ENCODE measurements at regions not wholly inside any gene's neighbourhood (a gene's known extent, or its start where the extent isn't known, plus 50 kb on each side); places are given as distances from the start of the nearest gene placed in this dataset.
"Not testable (repeated sequence)": the region's sequence is repeated elsewhere in the genome, so short reads cannot be mapped to it uniquely, and the experiment has no call there.

- DNase-seq (ENCODE audit: low read depth in 4 of 4, low spot score in 3 of 4): no peak
These were observed 780.9 kb downstream of the TBC1D32 start for GRCh38 chr6:120553353-120553752.

- no peak for DNase-seq (ENCODE audit: low read depth in 4 of 4, low spot score in 3 of 4)
These were observed 788.9 kb downstream of the TBC1D32 start for GRCh38 chr6:120545353-120545752.

- no peak for DNase-seq (ENCODE audit: low read depth in 4 of 4, low spot score in 3 of 4)
These were observed 799.3 kb downstream of the TBC1D32 start for GRCh38 chr6:120534954-120535353.

DNA sequence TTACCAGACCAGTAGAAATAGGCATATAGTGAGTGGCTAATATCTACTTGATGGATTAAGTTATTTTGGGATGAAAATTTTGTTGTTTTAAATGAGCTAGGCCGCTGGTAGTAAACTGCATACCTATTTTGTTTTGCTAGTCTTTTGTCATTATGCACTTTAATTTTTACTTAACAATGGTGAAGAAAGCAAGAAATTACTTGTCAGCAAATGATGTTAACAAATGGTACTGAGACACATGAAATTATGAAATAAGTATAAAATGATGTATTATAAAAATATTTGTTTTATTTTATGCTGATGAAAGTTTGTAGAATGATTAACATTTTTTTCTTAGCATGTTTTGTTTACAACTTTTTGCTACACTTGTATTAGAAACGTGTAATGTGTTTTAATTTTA, 807.7 kb downstream of the TBC1D32 start:
- no peak for DNase-seq (ENCODE audit: low read depth in 4 of 4, low spot score in 3 of 4)

DNA sequence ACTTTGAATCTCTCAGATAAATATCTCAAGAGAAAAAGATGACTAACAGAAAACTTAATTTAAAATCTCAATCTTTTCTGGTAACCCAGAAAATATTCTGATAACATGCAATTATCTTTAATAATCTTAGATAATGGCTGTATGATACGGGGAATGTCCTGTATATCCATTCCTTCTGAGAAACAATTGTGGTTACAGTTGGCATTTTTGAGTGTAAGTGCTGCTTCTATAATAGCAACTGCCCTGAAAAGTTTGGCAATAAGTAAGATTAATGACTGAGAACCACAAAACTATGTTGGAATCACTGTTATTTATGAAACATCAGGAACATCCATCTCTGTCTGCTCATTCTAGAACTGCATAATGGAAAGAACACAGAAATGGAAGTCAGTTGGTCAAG, 819.7 kb downstream of the TBC1D32 start:
- DNase-seq (ENCODE audit: low read depth in 4 of 4, low spot score in 3 of 4): no peak

- no peak for DNase-seq (ENCODE audit: low read depth in 4 of 4, low spot score in 3 of 4)
These were observed 822.6 kb downstream of the TBC1D32 start for GRCh38 chr6:120511712-120512111.

- DNase-seq (ENCODE audit: low read depth in 4 of 4, low spot score in 3 of 4): no peak
These were observed 835.6 kb downstream of the TBC1D32 start for GRCh38 chr6:120498711-120499110.

- DNase-seq (ENCODE audit: low read depth in 4 of 4, low spot score in 3 of 4): no peak
These were observed 837.6 kb downstream of the TBC1D32 start for GRCh38 chr6:120496661-120497060.

DNA sequence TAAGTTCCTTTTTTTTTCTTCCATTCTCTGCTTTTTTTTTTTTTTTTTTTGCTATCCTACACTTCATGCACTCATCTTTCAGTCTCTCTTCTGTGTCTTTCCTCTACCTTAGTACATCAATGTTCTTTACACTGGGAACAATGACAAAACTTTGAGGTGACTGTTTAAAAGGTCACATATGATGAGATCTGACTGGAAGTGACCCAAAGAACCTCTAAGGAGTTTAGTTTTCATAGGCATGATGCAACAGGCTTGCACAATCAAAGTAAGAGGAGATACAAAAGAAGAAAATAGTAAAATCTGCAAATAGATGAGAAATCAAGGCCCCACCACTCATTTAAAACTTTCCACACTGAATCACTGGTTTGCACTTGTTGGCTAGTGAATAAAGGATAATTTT, 840.8 kb downstream of the TBC1D32 start:
- no peak for DNase-seq (ENCODE audit: low read depth in 4 of 4, low spot score in 3 of 4)

DNA sequence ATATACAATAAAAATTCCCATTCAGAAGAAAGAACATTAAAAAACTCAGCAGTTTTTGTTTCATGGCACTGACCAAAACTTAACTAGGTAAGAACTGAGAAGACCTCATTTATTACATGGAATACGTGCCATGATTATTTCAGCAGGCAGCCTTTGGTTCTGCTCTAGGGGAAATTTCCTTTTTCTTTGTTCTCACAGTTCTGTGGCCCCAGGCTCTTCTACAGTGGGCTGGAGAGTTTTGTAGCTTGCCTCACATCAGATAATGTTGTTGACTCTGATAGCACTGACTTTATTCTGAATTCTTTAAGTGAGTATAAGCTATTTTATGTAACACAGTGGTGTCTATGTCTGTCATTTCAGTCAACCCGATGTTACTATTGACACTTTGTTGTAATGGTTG, 844.3 kb downstream of the TBC1D32 start:
- no peak for DNase-seq (ENCODE audit: low read depth in 4 of 4, low spot score in 3 of 4)

DNA sequence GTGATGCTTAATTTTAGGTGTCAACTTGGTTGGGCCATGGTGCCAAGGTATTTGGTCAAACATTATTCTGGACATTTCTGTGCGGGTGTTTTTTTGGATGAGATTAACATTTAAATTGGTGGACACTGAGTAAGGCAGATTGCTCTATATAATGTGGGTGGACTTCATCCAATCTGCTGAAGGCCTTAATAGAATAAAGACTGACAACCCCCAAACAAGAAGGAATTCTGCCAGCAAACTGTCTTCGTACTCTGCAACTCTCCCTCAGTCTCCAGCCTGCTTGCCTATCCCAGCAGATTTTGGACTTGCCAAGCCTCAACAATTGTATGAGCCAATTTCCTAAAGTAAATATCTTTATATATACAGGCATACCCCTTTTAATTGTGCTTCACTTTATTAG, 850.1 kb downstream of the TBC1D32 start:
- no peak for DNase-seq (ENCODE audit: low read depth in 4 of 4, low spot score in 3 of 4)

DNA sequence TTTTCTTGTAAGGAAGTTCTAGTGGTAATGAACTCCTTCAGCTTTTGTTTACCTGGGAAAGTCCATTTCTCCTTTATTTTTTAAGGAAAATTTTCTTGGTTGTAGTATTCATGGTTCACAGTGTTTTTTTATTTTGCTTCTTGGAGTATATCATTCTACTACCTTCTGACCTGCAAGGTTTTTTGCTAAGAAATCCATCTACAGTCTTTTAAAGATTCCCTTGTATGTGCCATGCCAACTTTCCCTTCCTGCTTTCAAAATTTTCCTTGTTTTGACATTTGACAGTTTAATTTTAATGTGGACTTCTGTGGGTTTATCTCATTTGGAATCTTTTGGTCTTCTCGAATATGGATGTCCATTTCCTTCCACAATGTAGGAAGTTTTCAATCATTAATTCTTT, 855.6 kb downstream of the TBC1D32 start:
- DNase-seq (ENCODE audit: low read depth in 4 of 4, low spot score in 3 of 4): no peak

DNA sequence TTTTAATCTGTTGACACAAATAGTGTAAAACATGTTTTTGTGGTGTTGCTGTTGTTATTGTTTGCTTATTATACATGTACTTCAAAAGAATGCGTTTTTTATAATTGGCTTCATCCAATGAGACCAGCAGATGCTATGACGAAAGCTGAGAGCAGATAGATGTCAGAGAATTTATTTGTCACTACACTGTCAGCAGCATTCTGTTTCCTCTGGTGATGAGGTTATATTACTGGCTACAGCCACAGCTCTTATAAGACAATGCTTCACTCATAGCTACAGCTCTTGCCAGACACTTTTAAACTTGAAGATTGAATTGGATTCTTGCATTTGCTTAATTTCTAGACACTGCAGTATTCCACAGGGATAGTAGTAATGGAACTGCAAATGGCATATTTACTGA, 860.5 kb downstream of the TBC1D32 start:
- no peak for DNase-seq (ENCODE audit: low read depth in 4 of 4, low spot score in 3 of 4)

DNA sequence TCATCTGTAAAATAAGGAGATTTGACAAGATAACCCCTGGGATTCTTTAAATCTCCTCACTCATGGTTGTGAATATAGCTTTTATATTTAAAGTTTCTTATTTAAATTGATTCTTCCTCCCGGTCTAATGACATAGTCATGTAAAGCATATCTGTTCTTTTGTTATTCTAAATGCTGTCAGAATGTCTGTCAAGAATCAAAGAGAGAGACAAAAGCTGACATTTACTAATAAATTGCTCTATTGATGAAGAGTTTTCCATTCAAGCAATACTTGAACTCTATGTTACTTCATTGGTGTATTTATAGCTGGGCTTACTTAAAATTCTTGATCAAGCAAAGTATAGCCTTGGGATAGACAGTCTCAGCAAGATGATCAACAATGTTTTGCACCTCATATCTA, 865.8 kb downstream of the TBC1D32 start:
- no peak for DNase-seq (ENCODE audit: low read depth in 4 of 4, low spot score in 3 of 4)

DNA sequence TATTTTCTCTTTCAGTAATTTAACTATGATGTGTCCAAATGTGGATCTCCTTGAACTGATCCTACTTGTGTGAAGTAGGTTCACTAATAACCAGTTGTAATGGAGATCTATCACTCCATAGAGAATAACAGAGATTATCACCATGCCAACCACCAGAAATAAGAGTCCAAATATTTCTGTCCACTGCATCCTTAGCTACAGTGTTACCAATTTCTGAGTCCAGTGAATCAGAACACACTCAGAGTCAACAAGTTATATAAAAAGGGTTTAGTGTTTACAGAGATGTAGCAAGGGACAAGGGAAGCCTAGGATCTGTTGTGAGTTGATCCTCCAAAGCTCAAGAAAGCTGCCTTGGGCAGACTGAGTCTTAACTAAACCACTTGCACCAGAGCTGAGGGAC, 882.8 kb downstream of the TBC1D32 start:
- no peak for DNase-seq (ENCODE audit: low read depth in 4 of 4, low spot score in 3 of 4)

DNA sequence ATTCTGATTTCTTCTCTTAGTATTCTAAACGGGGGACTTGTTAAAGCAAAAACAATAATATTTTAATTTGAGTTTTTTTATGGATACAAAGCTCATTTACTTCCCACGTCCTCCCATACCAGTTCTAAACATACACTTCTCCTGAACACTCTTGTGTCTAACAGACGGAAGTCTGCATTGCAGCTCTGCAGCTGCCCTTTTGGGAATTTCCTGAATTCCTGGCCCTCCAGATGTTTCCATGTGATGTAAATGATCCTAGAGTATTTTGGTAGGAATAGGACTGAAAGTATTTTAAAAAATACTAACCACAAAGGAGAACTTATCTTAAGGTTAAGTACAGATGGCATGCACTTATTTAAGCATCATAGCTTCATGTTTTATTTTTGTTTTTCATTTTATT, 886.7 kb downstream of the TBC1D32 start:
- DNase-seq (ENCODE audit: low read depth in 4 of 4, low spot score in 3 of 4): peak in 1 of 4 donors; percentile 7

GRCh38 chr6:120432840-120433239, 901.4 kb downstream of the TBC1D32 start:
- not testable (repeated sequence) for DNase-seq (ENCODE audit: low read depth in 4 of 4, low spot score in 3 of 4)

- no peak for DNase-seq (ENCODE audit: low read depth in 4 of 4, low spot score in 3 of 4)
These were observed 902.4 kb downstream of the TBC1D32 start for GRCh38 chr6:120431841-120432240.

DNA sequence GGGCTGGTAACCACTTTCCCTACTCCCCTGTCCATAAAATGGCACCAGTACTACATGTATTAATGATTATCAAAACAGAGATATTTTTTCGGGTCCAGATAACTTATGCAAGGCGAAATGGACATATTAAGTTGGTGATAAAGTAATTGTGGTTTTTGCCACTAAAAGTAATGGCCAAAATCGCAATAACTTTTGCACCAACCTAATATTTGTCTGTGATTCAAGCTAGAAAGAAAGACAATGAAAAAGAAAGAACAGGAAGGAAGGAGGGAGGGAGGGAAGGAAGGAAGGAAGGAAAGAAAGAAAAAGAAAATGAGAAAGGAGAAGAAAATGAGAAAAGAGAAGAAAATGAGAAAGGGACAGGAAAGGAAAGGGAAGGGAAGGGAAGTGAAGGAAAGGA, 922.9 kb downstream of the TBC1D32 start:
- no peak for DNase-seq (ENCODE audit: low read depth in 4 of 4, low spot score in 3 of 4)

DNA sequence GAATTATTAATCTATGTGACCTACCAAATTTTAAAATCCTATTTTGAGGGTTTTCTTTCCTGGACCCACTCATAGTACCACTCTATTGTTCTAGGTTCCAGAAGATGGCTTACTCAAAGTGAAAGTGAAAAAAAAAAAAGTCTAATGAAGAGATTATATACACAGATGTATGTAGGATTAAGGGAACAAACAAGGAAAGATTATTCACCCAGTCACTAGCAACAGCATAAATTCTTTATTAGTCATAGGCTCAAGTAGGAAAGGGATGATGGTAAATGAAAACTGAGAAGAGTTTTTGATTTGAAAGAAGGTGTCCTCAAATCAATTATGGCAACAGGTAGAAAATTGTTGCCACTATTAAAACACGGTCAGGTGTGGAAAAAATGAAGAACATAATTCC, 923.7 kb downstream of the TBC1D32 start:
- no peak for DNase-seq (ENCODE audit: low read depth in 4 of 4, low spot score in 3 of 4)

DNA sequence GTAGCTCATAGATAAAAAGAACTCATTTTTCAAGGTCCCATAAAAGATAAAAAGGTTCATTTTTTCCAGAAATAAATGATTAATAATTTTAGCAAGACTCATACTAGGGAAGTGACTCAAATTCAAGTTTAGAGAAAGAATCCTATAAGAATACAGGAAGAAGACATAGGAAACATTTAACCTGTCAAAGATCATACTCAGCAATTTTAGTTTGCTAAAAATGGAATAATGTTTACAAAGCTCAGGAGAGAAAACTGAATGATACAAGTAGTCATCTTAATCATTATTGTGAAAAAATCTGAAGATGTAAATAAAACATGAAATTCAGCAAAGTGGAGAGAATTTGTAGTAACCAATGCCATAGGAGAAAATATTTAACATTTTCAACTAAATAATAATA, 926.6 kb downstream of the TBC1D32 start:
- DNase-seq (ENCODE audit: low read depth in 4 of 4, low spot score in 3 of 4): no peak

DNA sequence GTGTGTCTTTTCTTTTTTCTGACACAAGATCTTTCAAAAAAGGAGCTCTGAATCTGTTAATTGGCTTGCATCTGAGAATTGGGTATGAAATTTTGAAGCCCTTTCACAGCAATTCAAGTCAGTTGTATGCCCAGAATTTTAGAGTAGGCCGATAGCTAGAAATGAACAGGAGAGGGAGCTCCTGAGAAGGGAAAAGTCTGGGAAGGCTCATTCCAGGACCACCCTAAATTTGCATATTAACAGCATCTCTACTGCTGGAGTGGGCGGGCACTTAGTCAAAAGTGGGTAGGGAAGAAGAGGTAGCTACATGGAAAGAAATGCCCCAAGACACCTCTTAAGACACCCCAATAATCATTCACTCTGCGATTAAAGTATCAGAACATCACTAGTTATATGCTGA, 928.3 kb downstream of the TBC1D32 start:
- DNase-seq (ENCODE audit: low read depth in 4 of 4, low spot score in 3 of 4): no peak

DNA sequence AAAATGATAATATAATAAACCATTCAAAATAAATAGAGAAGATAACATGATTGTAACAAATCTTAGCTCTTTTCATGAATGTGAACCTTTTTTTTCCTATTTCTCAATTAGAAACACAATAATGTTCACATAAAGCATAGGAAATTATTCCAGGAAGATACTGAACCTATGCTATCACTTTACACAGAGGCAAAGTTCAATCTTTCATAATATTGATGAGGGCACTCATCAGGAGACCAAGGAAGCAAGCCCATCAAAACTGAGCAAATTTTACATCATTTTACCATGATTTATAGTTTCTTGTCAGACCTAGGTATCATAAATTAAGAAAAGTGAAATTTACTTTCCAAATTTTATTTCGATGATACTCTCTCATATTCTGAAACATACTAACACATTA, 938.5 kb downstream of the TBC1D32 start:
- DNase-seq (ENCODE audit: low read depth in 4 of 4, low spot score in 3 of 4): no peak

DNA sequence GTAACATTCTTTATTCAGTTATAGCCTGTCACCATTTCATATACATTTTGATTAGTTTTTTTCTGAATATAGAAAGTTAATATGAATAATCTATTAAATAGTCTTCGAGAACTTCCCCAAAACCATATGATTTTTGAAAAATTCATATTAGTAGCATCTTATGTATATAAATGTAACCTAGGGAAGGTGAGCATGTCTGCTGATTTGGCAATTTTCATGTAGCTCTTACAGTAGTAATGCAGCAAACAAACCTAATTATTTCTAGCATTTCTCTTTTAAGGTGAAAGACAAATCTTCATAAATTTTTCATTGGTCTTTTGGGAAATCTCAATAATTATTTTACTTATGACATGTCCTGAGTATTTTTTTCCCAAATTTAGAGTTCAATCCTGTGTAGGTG, 939.0 kb downstream of the TBC1D32 start:
- DNase-seq (ENCODE audit: low read depth in 4 of 4, low spot score in 3 of 4): no peak

Data from right renal pelvis (tissue), 4 donors.